ENCODE measurements at regions not wholly inside any gene's neighbourhood (a gene's known extent, or its start where the extent isn't known, plus 50 kb on each side); places are given as distances from the start of the nearest gene placed in this dataset.

DNA sequence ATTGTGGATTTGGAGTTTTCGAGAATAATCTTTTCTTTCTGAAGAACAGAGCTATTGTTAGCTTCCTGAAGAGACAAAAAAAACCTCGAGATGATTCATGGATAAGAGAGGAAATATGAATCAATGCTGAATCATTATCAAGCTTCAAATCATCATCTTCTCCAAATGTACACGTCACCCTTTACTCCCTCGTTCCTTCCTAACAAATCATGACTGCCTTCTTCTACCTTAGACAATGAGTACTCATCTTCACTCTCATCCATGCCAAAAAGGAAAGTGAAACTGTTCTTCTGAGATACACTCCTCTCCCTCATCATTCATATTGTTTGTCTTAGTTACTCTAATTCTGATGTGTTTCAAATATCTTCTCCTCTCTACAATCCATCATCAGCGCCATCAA is 1115.8 kb upstream of the ATXN7L3B start:
- TF ChIP-seq EGR1 (IDR thresholded peaks at IDR 0.05; ENCODE audit: low read depth in 2 of 2) = no peak
- TF ChIP-seq NR2F2 (IDR thresholded peaks at IDR 0.05) = no peak
- TF ChIP-seq, protein P1, sequence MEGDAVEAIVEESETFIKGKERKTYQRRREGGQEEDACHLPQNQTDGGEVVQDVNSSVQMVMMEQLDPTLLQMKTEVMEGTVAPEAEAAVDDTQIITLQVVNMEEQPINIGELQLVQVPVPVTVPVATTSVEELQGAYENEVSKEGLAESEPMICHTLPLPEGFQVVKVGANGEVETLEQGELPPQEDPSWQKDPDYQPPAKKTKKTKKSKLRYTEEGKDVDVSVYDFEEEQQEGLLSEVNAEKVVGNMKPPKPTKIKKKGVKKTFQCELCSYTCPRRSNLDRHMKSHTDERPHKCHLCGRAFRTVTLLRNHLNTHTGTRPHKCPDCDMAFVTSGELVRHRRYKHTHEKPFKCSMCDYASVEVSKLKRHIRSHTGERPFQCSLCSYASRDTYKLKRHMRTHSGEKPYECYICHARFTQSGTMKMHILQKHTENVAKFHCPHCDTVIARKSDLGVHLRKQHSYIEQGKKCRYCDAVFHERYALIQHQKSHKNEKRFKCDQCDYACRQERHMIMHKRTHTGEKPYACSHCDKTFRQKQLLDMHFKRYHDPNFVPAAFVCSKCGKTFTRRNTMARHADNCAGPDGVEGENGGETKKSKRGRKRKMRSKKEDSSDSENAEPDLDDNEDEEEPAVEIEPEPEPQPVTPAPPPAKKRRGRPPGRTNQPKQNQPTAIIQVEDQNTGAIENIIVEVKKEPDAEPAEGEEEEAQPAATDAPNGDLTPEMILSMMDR (IDR thresholded peaks at IDR 0.05; ENCODE audit: low read depth, low read length, missing input control) = no peak
- TF ChIP-seq, protein P2, sequence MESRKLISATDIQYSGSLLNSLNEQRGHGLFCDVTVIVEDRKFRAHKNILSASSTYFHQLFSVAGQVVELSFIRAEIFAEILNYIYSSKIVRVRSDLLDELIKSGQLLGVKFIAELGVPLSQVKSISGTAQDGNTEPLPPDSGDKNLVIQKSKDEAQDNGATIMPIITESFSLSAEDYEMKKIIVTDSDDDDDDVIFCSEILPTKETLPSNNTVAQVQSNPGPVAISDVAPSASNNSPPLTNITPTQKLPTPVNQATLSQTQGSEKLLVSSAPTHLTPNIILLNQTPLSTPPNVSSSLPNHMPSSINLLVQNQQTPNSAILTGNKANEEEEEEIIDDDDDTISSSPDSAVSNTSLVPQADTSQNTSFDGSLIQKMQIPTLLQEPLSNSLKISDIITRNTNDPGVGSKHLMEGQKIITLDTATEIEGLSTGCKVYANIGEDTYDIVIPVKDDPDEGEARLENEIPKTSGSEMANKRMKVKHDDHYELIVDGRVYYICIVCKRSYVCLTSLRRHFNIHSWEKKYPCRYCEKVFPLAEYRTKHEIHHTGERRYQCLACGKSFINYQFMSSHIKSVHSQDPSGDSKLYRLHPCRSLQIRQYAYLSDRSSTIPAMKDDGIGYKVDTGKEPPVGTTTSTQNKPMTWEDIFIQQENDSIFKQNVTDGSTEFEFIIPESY (IDR thresholded peaks at IDR 0.05) = no peak
- no peak for TF ChIP-seq FOXA1 (IDR thresholded peaks at IDR 0.05)
- no peak for TF ChIP-seq YY1 (IDR thresholded peaks at IDR 0.05)
- no peak for TF ChIP-seq GABPA (IDR thresholded peaks at IDR 0.05 in 1 of 2, conservative IDR thresholded peaks at IDR 0.05 in 1 of 2)
- TF ChIP-seq, protein P3, sequence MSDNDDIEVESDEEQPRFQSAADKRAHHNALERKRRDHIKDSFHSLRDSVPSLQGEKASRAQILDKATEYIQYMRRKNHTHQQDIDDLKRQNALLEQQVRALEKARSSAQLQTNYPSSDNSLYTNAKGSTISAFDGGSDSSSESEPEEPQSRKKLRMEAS (IDR thresholded peaks at IDR 0.05) = no peak
- TF ChIP-seq RXRA (IDR thresholded peaks at IDR 0.05) = no peak
- no peak for TF ChIP-seq JUND (IDR thresholded peaks at IDR 0.05)
- TF ChIP-seq HNF4G (IDR thresholded peaks at IDR 0.05) = no peak
- TF ChIP-seq, protein P4, sequence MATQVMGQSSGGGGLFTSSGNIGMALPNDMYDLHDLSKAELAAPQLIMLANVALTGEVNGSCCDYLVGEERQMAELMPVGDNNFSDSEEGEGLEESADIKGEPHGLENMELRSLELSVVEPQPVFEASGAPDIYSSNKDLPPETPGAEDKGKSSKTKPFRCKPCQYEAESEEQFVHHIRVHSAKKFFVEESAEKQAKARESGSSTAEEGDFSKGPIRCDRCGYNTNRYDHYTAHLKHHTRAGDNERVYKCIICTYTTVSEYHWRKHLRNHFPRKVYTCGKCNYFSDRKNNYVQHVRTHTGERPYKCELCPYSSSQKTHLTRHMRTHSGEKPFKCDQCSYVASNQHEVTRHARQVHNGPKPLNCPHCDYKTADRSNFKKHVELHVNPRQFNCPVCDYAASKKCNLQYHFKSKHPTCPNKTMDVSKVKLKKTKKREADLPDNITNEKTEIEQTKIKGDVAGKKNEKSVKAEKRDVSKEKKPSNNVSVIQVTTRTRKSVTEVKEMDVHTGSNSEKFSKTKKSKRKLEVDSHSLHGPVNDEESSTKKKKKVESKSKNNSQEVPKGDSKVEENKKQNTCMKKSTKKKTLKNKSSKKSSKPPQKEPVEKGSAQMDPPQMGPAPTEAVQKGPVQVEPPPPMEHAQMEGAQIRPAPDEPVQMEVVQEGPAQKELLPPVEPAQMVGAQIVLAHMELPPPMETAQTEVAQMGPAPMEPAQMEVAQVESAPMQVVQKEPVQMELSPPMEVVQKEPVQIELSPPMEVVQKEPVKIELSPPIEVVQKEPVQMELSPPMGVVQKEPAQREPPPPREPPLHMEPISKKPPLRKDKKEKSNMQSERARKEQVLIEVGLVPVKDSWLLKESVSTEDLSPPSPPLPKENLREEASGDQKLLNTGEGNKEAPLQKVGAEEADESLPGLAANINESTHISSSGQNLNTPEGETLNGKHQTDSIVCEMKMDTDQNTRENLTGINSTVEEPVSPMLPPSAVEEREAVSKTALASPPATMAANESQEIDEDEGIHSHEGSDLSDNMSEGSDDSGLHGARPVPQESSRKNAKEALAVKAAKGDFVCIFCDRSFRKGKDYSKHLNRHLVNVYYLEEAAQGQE (IDR thresholded peaks at IDR 0.05) = no peak
- no peak for TF ChIP-seq FOXA2 (IDR thresholded peaks at IDR 0.05)
- TF ChIP-seq, protein P5, sequence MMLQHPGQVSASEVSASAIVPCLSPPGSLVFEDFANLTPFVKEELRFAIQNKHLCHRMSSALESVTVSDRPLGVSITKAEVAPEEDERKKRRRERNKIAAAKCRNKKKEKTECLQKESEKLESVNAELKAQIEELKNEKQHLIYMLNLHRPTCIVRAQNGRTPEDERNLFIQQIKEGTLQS (IDR thresholded peaks at IDR 0.05) = no peak
- TF ChIP-seq SP1 (IDR thresholded peaks at IDR 0.05) = no peak
- TF ChIP-seq HNF4A (conservative IDR thresholded peaks at IDR 0.05) = no peak
- TF ChIP-seq TAF1 (conservative IDR thresholded peaks at IDR 0.05) = no peak
- no peak for TF ChIP-seq RAD21 (IDR thresholded peaks at IDR 0.05)
- peaks cover 0 to 5% (median 1%) of the 10 kb centered on the region in 4 donors for H3K9me3 ChIP-seq (ENCODE audit: control insufficient read depth in 4 of 4, low read length in 3 of 4)
- no peak overlapping the region for H3K27ac ChIP-seq (ENCODE audit: low read depth in 1 of 2, low read length in 2 of 2)
- H3K4me1 ChIP-seq (ENCODE audit: control insufficient read depth in 4 of 4, insufficient read depth in 4 of 4, low read length in 3 of 4) = no peaks in the 10 kb centered on the region
- DNase-seq (ENCODE audit: low spot score) = no peak
- no peak overlapping the region for H3K9ac ChIP-seq (ENCODE audit: low read depth in 1 of 2, low read length in 2 of 2)
- H3K36me3 ChIP-seq (ENCODE audit: control insufficient read depth in 4 of 4, insufficient read depth in 3 of 4, low read depth in 1 of 4, low read length in 3 of 4) = no peaks in the 10 kb centered on the region
- no peak overlapping the region for H3K4me3 ChIP-seq (ENCODE audit: low read depth in 1 of 3, low read length in 3 of 3)
- WGBS = 81% methylated on average over 5 of the region's 5 CpGs
- H3K27me3 ChIP-seq (ENCODE audit: control insufficient read depth in 4 of 4, insufficient read depth in 4 of 4, low read length in 3 of 4) = no peaks in the 10 kb centered on the region
